HCT116 (cell line): ENCODE measurements at regions not wholly inside any gene's neighbourhood (a gene's known extent, or its start where the extent isn't known, plus 50 kb on each side); places are given as distances from the start of the nearest gene placed in this dataset.

ENCODE experiments used
- ATAC-seq: fragments of 200-7000 bp; cut with Tn5 transposase; 2 replicates; pipeline ENCODE4 v1.9.1; 2020; ENCODE audit warnings: mild to moderate bottlenecking, moderate library complexity
- BruUV-seq: library from RNA; stranded (reverse); fragments of 400-500 nt; replicated peaks from 2 replicates; lab custom pipeline; 2021; lab: Mats Ljungman, UMichigan
- CTCF ChIA-PET: fragments of 300-600 bp; sonication (Branson Sonifier 250); formaldehyde crosslinking; loops from one replicate; lab custom pipeline; 2021; ENCODE audit warnings: antibody characterized with exemption; lab: Charles Lee
- POLR2A ChIA-PET: fragments of 300-600, 350-600 bp; sonication (Branson Sonifier 250); formaldehyde crosslinking; loops from one replicate; lab custom pipeline; 2021; ENCODE audit warnings: antibody characterized with exemption; lab: Charles Lee
- RAD21 ChIA-PET, 2 experiments: fragments of 300-600 bp; sonication (Branson Sonifier 250); formaldehyde crosslinking; loops; one replicate each; lab custom pipeline; 2023; ENCODE audit warnings: low total read pairs in 2 of 2; ENCODE audit not compliant: uncharacterized antibody in 2 of 2, unreplicated experiment in 2 of 2, low non-redundant PET in 1 of 2; lab: Charles Lee
- DNase-seq: peaks from one replicate; pipeline ENCODE4 v3.0.0-alpha.2; 2010; ENCODE audit warnings: low read depth, low spot score
- H2AFZ ChIP-seq: fragments of 200-600 bp; shearing (Covaris generic), sonication (generic); 2 replicates; pipeline ENCODE4 v1.6.1; 2017; ENCODE audit warnings: low read depth, mixed run types, mixed read lengths, antibody characterized with exemption, low read length; ENCODE audit not compliant: poor library complexity, severe bottlenecking
- H3K27ac ChIP-seq: 2 replicates; pipeline ENCODE4 v1.5.1; 2012; ENCODE audit warnings: low read depth, low read length
- H3K27me3 ChIP-seq: fragments of 200-600 bp; sonication (generic); 2 replicates; pipeline ENCODE4 v1.6.1; 2016; ENCODE audit warnings: mixed run types, low read length, mixed read lengths; ENCODE audit not compliant: insufficient read depth
- H3K36me3 ChIP-seq, 2 experiments: fragments of 200-500 bp in 1 of 2; fragments of 200-600 bp in 1 of 2; sonication (Bioruptor generic) in 1 of 2; sonication (generic) in 1 of 2; 2 replicates each; pipeline versions ENCODE4 v1.5.1 to v1.6.1; 2014 to 2016; ENCODE audit warnings: low read length in 2 of 2, inconsistent platforms in 1 of 2, mixed read lengths in 1 of 2, mixed run types in 1 of 2; ENCODE audit not compliant: insufficient read depth in 2 of 2, control insufficient read depth in 1 of 2
- H3K4me1 ChIP-seq, 2 experiments: fragments of 200-600 bp in 1 of 2; sonication (generic) in 1 of 2; 2 replicates each; pipeline versions ENCODE4 v1.5.1 to v1.6.1; 2012 to 2017; ENCODE audit warnings: low read length in 2 of 2, inconsistent platforms in 1 of 2, mild to moderate bottlenecking in 1 of 2, mixed read lengths in 1 of 2, mixed run types in 1 of 2, moderate library complexity in 1 of 2; ENCODE audit not compliant: insufficient read depth in 2 of 2, control insufficient read depth in 1 of 2
- H3K4me2 ChIP-seq: fragments of 200-600 bp; sonication (generic); 2 replicates; pipeline ENCODE4 v1.6.1; 2017; ENCODE audit warnings: mixed run types, low read length, mixed read lengths
- H3K4me3 ChIP-seq, 2 experiments: fragments of 200-600 bp in 1 of 2; sonication (generic) in 1 of 2; replicated peaks in 1 of 2; 2 replicates each; pipeline ENCODE4 v1.5.1; 2011 to 2016; ENCODE audit warnings: low read length in 2 of 2, control low read depth in 1 of 2, low read depth in 1 of 2, mild to moderate bottlenecking in 1 of 2, mixed read lengths in 1 of 2, mixed run types in 1 of 2
- H3K79me2 ChIP-seq: fragments of 200-600 bp; sonication (generic); 2 replicates; pipeline ENCODE4 v1.6.1; 2017; ENCODE audit warnings: mild to moderate bottlenecking, mixed run types, low read length, moderate library complexity, mixed read lengths; ENCODE audit not compliant: insufficient read depth
- H3K9ac ChIP-seq: fragments of 200-600 bp; sonication (generic); 2 replicates; pipeline ENCODE4 v1.6.1; 2016; ENCODE audit warnings: low read length, mixed read lengths
- H3K9me2 ChIP-seq: fragments of 200-600 bp; sonication (generic), shearing (Covaris generic); 2 replicates; pipeline ENCODE4 v1.6.1; 2017; ENCODE audit warnings: mixed run types, mild to moderate bottlenecking, moderate library complexity; ENCODE audit not compliant: insufficient read depth
- H3K9me3 ChIP-seq, 2 experiments: fragments of 200-500 bp in 1 of 2; fragments of 200-600 bp in 1 of 2; sonication (Bioruptor generic) in 1 of 2; sonication (generic) in 1 of 2; 2 replicates each; pipeline ENCODE4 v1.6.1; 2014 to 2017; ENCODE audit warnings: low read length in 2 of 2, mixed read lengths in 2 of 2, inconsistent platforms in 1 of 2, low read depth in 1 of 2, mild to moderate bottlenecking in 1 of 2, mixed run types in 1 of 2, moderate library complexity in 1 of 2; ENCODE audit not compliant: control insufficient read depth in 1 of 2, insufficient read depth in 1 of 2
- H4K20me1 ChIP-seq: fragments of 200-600 bp; sonication (generic), shearing (Covaris generic); 2 replicates; pipeline ENCODE4 v1.6.1; 2017; ENCODE audit warnings: mixed run types, mild to moderate bottlenecking, moderate library complexity; ENCODE audit not compliant: insufficient read depth
- ATF3 ChIP-seq: IDR thresholded peaks from 2 replicates; pipeline ENCODE4 v1.6.1; 2012
- CTCF ChIP-seq, 3 experiments: fragments of 200-600 bp in 1 of 3; sonication (generic) in 1 of 3; IDR thresholded peaks in 2 of 3; conservative IDR thresholded peaks in 1 of 3; 2 replicates each; pipeline ENCODE4 v1.5.1; 2012 to 2017; ENCODE audit warnings: low read depth in 2 of 3, low read length in 2 of 3, antibody characterized with exemption in 1 of 3, borderline replicate concordance in 1 of 3, control low read depth in 1 of 3, mild to moderate bottlenecking in 1 of 3, mixed read lengths in 1 of 3, mixed run types in 1 of 3, moderate library complexity in 1 of 3; ENCODE audit not compliant: insufficient read depth in 1 of 3
- EZH2 ChIP-seq: fragments of 200-600 bp; sonication (generic); IDR thresholded peaks from 2 replicates; pipeline ENCODE4 v1.6.1; 2017; ENCODE audit warnings: antibody characterized with exemption, mixed run types
- MAX ChIP-seq: IDR thresholded peaks from 2 replicates; pipeline ENCODE4 v1.6.1; 2012
- POLR2AphosphoS5 ChIP-seq: IDR thresholded peaks from 2 replicates; pipeline ENCODE4 v1.6.1; 2011; ENCODE audit warnings: mild to moderate bottlenecking, low read depth, low read length, moderate library complexity
- RAD21 ChIP-seq: IDR thresholded peaks from 2 replicates; pipeline ENCODE4 v1.6.1; 2012; ENCODE audit warnings: low read depth, mild to moderate bottlenecking
- SIN3A ChIP-seq: IDR thresholded peaks from 2 replicates; pipeline ENCODE4 v1.6.1; 2012; ENCODE audit warnings: low read depth
- SP1 ChIP-seq: IDR thresholded peaks from 2 replicates; pipeline ENCODE4 v1.6.1; 2012; ENCODE audit warnings: low read depth
- YY1 ChIP-seq: IDR thresholded peaks from 2 replicates; pipeline ENCODE4 v1.6.1; 2011; ENCODE audit warnings: low read length, low read depth, moderate library complexity, mild to moderate bottlenecking; ENCODE audit not compliant: insufficient replicate concordance; ENCODE audit errors: extremely low read depth
- ZBTB33 ChIP-seq: IDR thresholded peaks from 2 replicates; pipeline ENCODE4 v1.6.1; 2011; ENCODE audit warnings: mild to moderate bottlenecking, low read length, moderate library complexity; ENCODE audit not compliant: insufficient replicate concordance; ENCODE audit errors: extremely low read depth
- ZNF274 ChIP-seq: fragments of 200-500 bp; sonication (Bioruptor generic); IDR thresholded peaks from 2 replicates; pipeline ENCODE4 v1.6.1; 2014; ENCODE audit warnings: mild to moderate bottlenecking, low read depth, low read length, inconsistent platforms
- intact Hi-C: fragments of 100-400 bp; cut with micrococcal nuclease; formaldehyde crosslinking; loops from 2 replicates; pipeline ENCODE4 v1.10.0; 2022

GRCh38 chr7:81533931-81534330 is 235.9 kb downstream of the HGF start:
- H3K79me2 ChIP-seq = no peaks in the 10 kb centered on the region
- H4K20me1 ChIP-seq = no peaks in the 10 kb centered on the region
- no peak overlapping the region for H3K4me3 ChIP-seq
- H3K27ac ChIP-seq = no peak overlapping the region
- H3K36me3 ChIP-seq = no peaks in the 10 kb centered on the region
- no peaks in the 10 kb centered on the region for H3K9me3 ChIP-seq
- no peaks in the 10 kb centered on the region for H3K4me1 ChIP-seq
- ChIA-PET RAD21 (no interaction called here), POLR2A (no interaction called here), CTCF (no interaction called here)
- TF ChIP-seq RAD21 (no peak), ZBTB33 (no peak), SIN3A (no peak), YY1 (no peak), MAX (no peak), ZNF274 (no peak), CTCF (IDR thresholded peaks at IDR 0.05 in 2 of 3, conservative IDR thresholded peaks at IDR 0.05 in 1 of 3; ENCODE audit: borderline replicate concordance in 1 of 3, insufficient read depth in 1 of 3, low read depth in 2 of 3, low read length in 2 of 3) (no peak), EZH2 (no peak), SP1 (no peak), ATF3 (no peak), POLR2AphosphoS5 (no peak)
- no peak overlapping the region for H3K4me2 ChIP-seq
- intact Hi-C loops = no loop called here
- no peaks in the 10 kb centered on the region for H3K27me3 ChIP-seq
- no peak for ATAC-seq
- no peak for DNase-seq
- no peak overlapping the region for H2AFZ ChIP-seq
- no peak overlapping the region for H3K9ac ChIP-seq
- no TSS peak for BruUV-seq
- H3K9me2 ChIP-seq = no peaks in the 10 kb centered on the region
